ENCODE measurements at regions not wholly inside any gene's neighbourhood (a gene's known extent, or its start where the extent isn't known, plus 50 kb on each side); places are given as distances from the start of the nearest gene placed in this dataset.

- Histone ChIP-seq H3K4me3 (no peak overlapping the region), H3K4me1 (no peaks in the 10 kb centered on the region), H3K27me3 (ENCODE audit: low read depth) (no peaks in the 10 kb centered on the region), H3K9me3 (peaks cover 10% of the 10 kb centered on the region), H3K36me3 (no peaks in the 10 kb centered on the region), H3K27ac (no peak overlapping the region)
- ATAC-seq (no peak), DNase-seq (no peak)
- no peak for TF ChIP-seq CTCF (IDR thresholded peaks at IDR 0.05)
- intact Hi-C loops (cut with DNase I), result no loop called here
These were observed 208.5 kb upstream of the NRP1 start for GRCh38 chr10:33542752-33543505.

- ATAC-seq, result no peak
- intact Hi-C loops (cut with DNase I), result no loop called here
- no peak for DNase-seq
- no peak for TF ChIP-seq CTCF (IDR thresholded peaks at IDR 0.05)
- no peaks in the 10 kb centered on the region for H3K4me1 ChIP-seq
- H3K27me3 ChIP-seq (ENCODE audit: low read depth), result no peaks in the 10 kb centered on the region
- no peaks in the 10 kb centered on the region for H3K36me3 ChIP-seq
- no peak overlapping the region for H3K4me3 ChIP-seq
- H3K9me3 ChIP-seq, result peaks cover 8% of the 10 kb centered on the region
- no peak overlapping the region for H3K27ac ChIP-seq
These were observed 204.6 kb upstream of the NRP1 start for GRCh38 chr10:33539116-33539515.

GRCh38 chr10:33537066-33537465, 202.6 kb upstream of the NRP1 start:
- H3K27ac ChIP-seq, result no peak overlapping the region
- ATAC-seq (no peak), DNase-seq (no peak)
- H3K9me3 ChIP-seq, result no peaks in the 10 kb centered on the region
- no peaks in the 10 kb centered on the region for H3K4me1 ChIP-seq
- H3K36me3 ChIP-seq, result no peaks in the 10 kb centered on the region
- intact Hi-C loops (cut with DNase I), result no loop called here
- H3K4me3 ChIP-seq, result no peak overlapping the region
- no peaks in the 10 kb centered on the region for H3K27me3 ChIP-seq (ENCODE audit: low read depth)
- no peak for TF ChIP-seq CTCF (IDR thresholded peaks at IDR 0.05)

- no peaks in the 10 kb centered on the region for H3K4me1 ChIP-seq
- H3K27ac ChIP-seq, result no peak overlapping the region
- H3K27me3 ChIP-seq (ENCODE audit: low read depth), result no peaks in the 10 kb centered on the region
- DNase-seq (no peak), ATAC-seq (no peak)
- intact Hi-C loops (cut with DNase I), result no loop called here
- TF ChIP-seq CTCF (IDR thresholded peaks at IDR 0.05), result no peak
- no peaks in the 10 kb centered on the region for H3K9me3 ChIP-seq
- no peaks in the 10 kb centered on the region for H3K36me3 ChIP-seq
- H3K4me3 ChIP-seq, result no peak overlapping the region
These were observed 202.0 kb upstream of the NRP1 start for GRCh38 chr10:33536508-33536907.

GRCh38 chr10:33535866-33536265, 201.4 kb upstream of the NRP1 start:
- Histone ChIP-seq H3K27me3 (ENCODE audit: low read depth) (no peaks in the 10 kb centered on the region), H3K9me3 (no peaks in the 10 kb centered on the region), H3K4me3 (no peak overlapping the region), H3K4me1 (no peaks in the 10 kb centered on the region), H3K27ac (no peak overlapping the region), H3K36me3 (no peaks in the 10 kb centered on the region)
- intact Hi-C loops (cut with DNase I), result no loop called here
- no peak for TF ChIP-seq CTCF (IDR thresholded peaks at IDR 0.05)
- ATAC-seq, result no peak
- no peak for DNase-seq

All from lower lobe of right lung (tissue), 2 donors.